IMR-90 (cell line): ENCODE measurements at regions not wholly inside any gene's neighbourhood (a gene's known extent, or its start where the extent isn't known, plus 50 kb on each side); places are given as distances from the start of the nearest gene placed in this dataset.

Experiments
- ATAC-seq: fragments of 200-7000 bp; cut with Tn5 transposase; 2 replicates; pipeline ENCODE4 v1.9.1; 2020; ENCODE audit warnings: low read depth, mild to moderate bottlenecking, moderate library complexity
- BruUV-seq: library from RNA; stranded (reverse); fragments of 400-500 nt; replicated peaks from 2 replicates; lab custom pipeline; 2021; lab: Mats Ljungman, UMichigan
- CTCF ChIA-PET: fragments of 300-600 bp; formaldehyde crosslinking; extraction: SDS; loops from one replicate; lab custom pipeline; 2021; ENCODE audit warnings: antibody characterized with exemption; lab: Yijun Ruan, JAX
- POLR2A ChIA-PET: fragments of 300-600 bp; sonication (Branson Sonifier 250); formaldehyde crosslinking; loops from one replicate; lab custom pipeline; 2022; ENCODE audit warnings: antibody characterized with exemption; ENCODE audit not compliant: unreplicated experiment; lab: Charles Lee
- DNase-seq: peaks from one replicate; pipeline ENCODE4 v3.0.0; 2013
- H2AFZ ChIP-seq: replicated peaks from 2 replicates; pipeline ENCODE3; 2013; ENCODE audit warnings: low read length, mild to moderate bottlenecking; ENCODE audit not compliant: poor library complexity
- H2AK5ac ChIP-seq: 2 replicates; pipeline ENCODE4 v1.6.1; 2013; ENCODE audit warnings: low read depth, low read length, inconsistent platforms
- H2AK9ac ChIP-seq: replicated peaks from 2 replicates; pipeline ENCODE3; 2013; ENCODE audit warnings: mild to moderate bottlenecking, low read depth, low read length, moderate library complexity; ENCODE audit not compliant: poor library complexity
- H2BK120ac ChIP-seq: 2 replicates; pipeline ENCODE4 v1.6.1; 2013; ENCODE audit warnings: low read depth, low read length, inconsistent platforms
- H2BK15ac ChIP-seq: 3 replicates; pipeline ENCODE4 v1.6.1; 2013; ENCODE audit warnings: low read depth, low read length, inconsistent platforms
- H2BK20ac ChIP-seq: 2 replicates; pipeline ENCODE4 v1.6.1; 2013; ENCODE audit warnings: low read depth, mild to moderate bottlenecking, inconsistent platforms, low read length, moderate library complexity
- H2BK5ac ChIP-seq: 2 replicates; pipeline ENCODE4 v1.6.1; 2013; ENCODE audit warnings: mild to moderate bottlenecking, low read depth, low read length, inconsistent platforms; ENCODE audit not compliant: poor library complexity, severe bottlenecking
- H3K14ac ChIP-seq: replicated peaks from 2 replicates; pipeline ENCODE4 v1.6.1; 2013; ENCODE audit warnings: low read depth, low read length, inconsistent platforms
- H3K18ac ChIP-seq: 2 replicates; pipeline ENCODE4 v1.6.1; 2013; ENCODE audit warnings: low read depth, low read length, control low read depth
- H3K23ac ChIP-seq: 2 replicates; pipeline ENCODE4 v1.6.1; 2013; ENCODE audit warnings: low read depth, low read length, inconsistent platforms
- H3K27ac ChIP-seq: 2 replicates; pipeline ENCODE4 v1.5.1; 2013; ENCODE audit warnings: mild to moderate bottlenecking, control low read depth, low read length; ENCODE audit not compliant: insufficient read depth
- H3K27me3 ChIP-seq: 2 replicates; pipeline ENCODE4 v1.6.1; 2013; ENCODE audit warnings: low read length; ENCODE audit not compliant: control insufficient read depth, insufficient read depth
- H3K36me3 ChIP-seq: 2 replicates; pipeline ENCODE4 v1.6.1; 2013; ENCODE audit warnings: low read length, mixed read lengths; ENCODE audit not compliant: control insufficient read depth, insufficient read depth
- H3K4ac ChIP-seq: 2 replicates; pipeline ENCODE4 v1.6.1; 2013; ENCODE audit warnings: low read depth, low read length, inconsistent platforms
- H3K4me1 ChIP-seq: 2 replicates; pipeline ENCODE4 v1.6.1; 2013; ENCODE audit warnings: low read length, mixed read lengths; ENCODE audit not compliant: control insufficient read depth, insufficient read depth
- H3K4me2 ChIP-seq: 2 replicates; pipeline ENCODE4 v1.6.1; 2013; ENCODE audit warnings: low read depth, mild to moderate bottlenecking, control low read depth, low read length, moderate library complexity
- H3K4me3 ChIP-seq: 2 replicates; pipeline ENCODE4 v1.5.1; 2013; ENCODE audit warnings: low read depth, mild to moderate bottlenecking, control low read depth, low read length, moderate library complexity; ENCODE audit not compliant: insufficient read depth
- H3K56ac ChIP-seq: 2 replicates; pipeline ENCODE4 v1.6.1; 2013; ENCODE audit warnings: low read length, inconsistent platforms; ENCODE audit not compliant: insufficient read depth; ENCODE audit errors: extremely low read depth
- H3K79me1 ChIP-seq, 2 experiments: 2 replicates each; pipeline ENCODE4 v1.6.1; 2013; ENCODE audit warnings: low read length in 2 of 2, inconsistent platforms in 1 of 2, low read depth in 1 of 2
- H3K9ac ChIP-seq: 2 replicates; pipeline ENCODE4 v1.6.1; 2013; ENCODE audit warnings: low read depth, low read length, control low read depth
- H3K9me1 ChIP-seq: 2 replicates; pipeline ENCODE4 v1.6.1; 2013; ENCODE audit warnings: low read length, inconsistent platforms; ENCODE audit not compliant: insufficient read depth
- H3K9me3 ChIP-seq: 2 replicates; pipeline ENCODE4 v1.6.1; 2013; ENCODE audit warnings: low read length; ENCODE audit not compliant: control insufficient read depth, insufficient read depth
- H4K20me1 ChIP-seq: 2 replicates; pipeline ENCODE4 v1.6.1; 2013; ENCODE audit warnings: low read length, inconsistent platforms; ENCODE audit not compliant: insufficient read depth
- H4K5ac ChIP-seq: 2 replicates; pipeline ENCODE4 v1.6.1; 2013; ENCODE audit warnings: mild to moderate bottlenecking, low read depth, low read length, control low read depth
- H4K8ac ChIP-seq, 2 experiments: 2 replicates each; pipeline ENCODE4 v1.6.1; 2013; ENCODE audit warnings: low read depth in 2 of 2, low read length in 2 of 2, control low read depth in 1 of 2, inconsistent platforms in 1 of 2
- H4K91ac ChIP-seq: 2 replicates; pipeline ENCODE4 v1.6.1; 2013; ENCODE audit warnings: low read depth, low read length, inconsistent platforms; ENCODE audit not compliant: insufficient read depth
- BHLHE40 ChIP-seq: fragments of 150-350 bp; IDR thresholded peaks from 2 replicates; pipeline ENCODE4 v1.6.1; 2016; ENCODE audit warnings: mild to moderate bottlenecking, low read depth, low read length
- CHD1 ChIP-seq: IDR thresholded peaks from 2 replicates; pipeline ENCODE4 v1.6.1; 2012; ENCODE audit warnings: low read depth, low read length, improper control_type of control experiment
- CTCF ChIP-seq: conservative IDR thresholded peaks from 2 replicates; pipeline ENCODE4 v1.5.1; 2012; ENCODE audit warnings: mild to moderate bottlenecking, low read depth, low read length, improper control_type of control experiment
- ELK1 ChIP-seq: fragments of 150-350 bp; IDR thresholded peaks from 2 replicates; pipeline ENCODE4 v1.6.1; 2016; ENCODE audit warnings: low read depth, mild to moderate bottlenecking, low read length, moderate library complexity, borderline replicate concordance
- FOS ChIP-seq: fragments of 150-350 bp; IDR thresholded peaks from 2 replicates; pipeline ENCODE4 v1.6.1; 2016; ENCODE audit warnings: low read depth, low read length
- MAFK ChIP-seq: IDR thresholded peaks from 2 replicates; pipeline ENCODE4 v1.6.1; 2012; ENCODE audit warnings: low read depth, low read length, improper control_type of control experiment
- MAZ ChIP-seq: IDR thresholded peaks from 2 replicates; pipeline ENCODE4 v1.6.1; 2012; ENCODE audit warnings: low read depth, mild to moderate bottlenecking, low read length, improper control_type of control experiment, moderate library complexity, borderline replicate concordance
- MXI1 ChIP-seq: IDR thresholded peaks from 2 replicates; pipeline ENCODE4 v1.6.1; 2012; ENCODE audit warnings: low read depth, mild to moderate bottlenecking, low read length, moderate library complexity, borderline replicate concordance
- RAD21 ChIP-seq: IDR thresholded peaks from 2 replicates; pipeline ENCODE4 v1.6.1; 2012; ENCODE audit warnings: low read length, improper control_type of control experiment
- RFX5 ChIP-seq: IDR thresholded peaks from 2 replicates; pipeline ENCODE4 v1.8.0; 2012; ENCODE audit warnings: low read depth, mild to moderate bottlenecking, low read length, moderate library complexity
- SMC3 ChIP-seq: fragments of 150-350 bp; IDR thresholded peaks from 2 replicates; pipeline ENCODE4 v1.6.1; 2016; ENCODE audit warnings: low read depth, mild to moderate bottlenecking, antibody characterized with exemption, low read length, moderate library complexity
- WGBS, 2 experiments: methylation state at CpG; one replicate each; pipeline versions ENCODE4 v1.1.5 to v1.1.7; 2013; ENCODE audit warnings: missing lambda C conversion rate in 2 of 2; ENCODE audit not compliant: insufficient read length in 1 of 2; ENCODE audit errors: extremely low coverage in 2 of 2; 5-methylcytosine and 5-hydroxymethylcytosine counted together
- dilution Hi-C: fragments of 300-500 bp; cut with HindIII; formaldehyde crosslinking; loops from one replicate; pipeline ENCODE4 v1.14.3; 2018; ENCODE audit warnings: low sequenced_read_pairs; ENCODE audit not compliant: unreplicated experiment
- in situ Hi-C: fragments of 300-500 bp; cut with MboI; formaldehyde crosslinking; loops from 3 replicates; pipeline ENCODE4 v1.14.3; 2019; ENCODE audit warnings: low sequenced_read_pairs, inconsistent platforms, mixed read lengths
- intact Hi-C: fragments of 100-400 bp; cut with micrococcal nuclease; formaldehyde crosslinking; loops from 2 replicates; pipeline ENCODE4 v1.10.0; 2022

GRCh38 chr2:58794103-58794502 lies 553.0 kb upstream of the FANCL start:
- H3K14ac ChIP-seq = no peak overlapping the region
- no peak overlapping the region for H2AK5ac ChIP-seq
- no peak overlapping the region for H3K4me2 ChIP-seq
- no peak overlapping the region for H2BK120ac ChIP-seq
- no peak overlapping the region for H3K18ac ChIP-seq
- H3K4me1 ChIP-seq = no peaks in the 10 kb centered on the region
- H3K36me3 ChIP-seq = no peaks in the 10 kb centered on the region
- no peak overlapping the region for H4K91ac ChIP-seq
- H4K5ac ChIP-seq = no peak overlapping the region
- no peak overlapping the region for H2BK15ac ChIP-seq
- no peak overlapping the region for H3K4me3 ChIP-seq
- H3K9ac ChIP-seq = no peak overlapping the region
- no peaks in the 10 kb centered on the region for H3K9me3 ChIP-seq
- no peaks in the 10 kb centered on the region for H3K79me1 ChIP-seq
- ChIA-PET CTCF (no interaction called here), POLR2A (no interaction called here)
- in situ Hi-C loops = no loop called here
- H4K20me1 ChIP-seq = no peaks in the 10 kb centered on the region
- no peak overlapping the region for H2AK9ac ChIP-seq
- H3K23ac ChIP-seq = no peak overlapping the region
- dilution Hi-C loops = no loop called here
- H4K8ac ChIP-seq = no peak overlapping the region
- no peak overlapping the region for H3K56ac ChIP-seq
- no peak overlapping the region for H2BK20ac ChIP-seq
- H3K27ac ChIP-seq = no peak overlapping the region
- no CpG with 5 or more reads among the region's 1 CpG for WGBS, 2 experiments
- DNase-seq (no peak), ATAC-seq (no peak)
- H3K4ac ChIP-seq = no peak overlapping the region
- H2BK5ac ChIP-seq = no peak overlapping the region
- intact Hi-C loops = no loop called here
- BruUV-seq = no TSS peak
- TF ChIP-seq CHD1 = no peak
- TF ChIP-seq MAFK = no peak
- TF ChIP-seq BHLHE40 = no peak
- TF ChIP-seq SMC3 = no peak
- TF ChIP-seq RAD21 = no peak
- TF ChIP-seq CTCF = no peak
- TF ChIP-seq FOS = no peak
- TF ChIP-seq MXI1 = no peak
- TF ChIP-seq MAZ = no peak
- TF ChIP-seq ELK1 = no peak
- TF ChIP-seq RFX5 = no peak
- no peak overlapping the region for H2AFZ ChIP-seq
- no peaks in the 10 kb centered on the region for H3K9me1 ChIP-seq
- no peaks in the 10 kb centered on the region for H3K27me3 ChIP-seq
